GM12874 (cell line): ENCODE measurements at regions not wholly inside any gene's neighbourhood (a gene's known extent, or its start where the extent isn't known, plus 50 kb on each side); places are given as distances from the start of the nearest gene placed in this dataset.

ENCODE experiments used
- TF ChIP-seq, protein P1 (sequence below): IDR thresholded peaks from 2 replicates; pipeline ENCODE4 v1.5.1; 2011; ENCODE audit warnings: low read depth, mild to moderate bottlenecking, control low read depth, low read length, moderate library complexity; ENCODE audit not compliant: insufficient read depth

DNA sequence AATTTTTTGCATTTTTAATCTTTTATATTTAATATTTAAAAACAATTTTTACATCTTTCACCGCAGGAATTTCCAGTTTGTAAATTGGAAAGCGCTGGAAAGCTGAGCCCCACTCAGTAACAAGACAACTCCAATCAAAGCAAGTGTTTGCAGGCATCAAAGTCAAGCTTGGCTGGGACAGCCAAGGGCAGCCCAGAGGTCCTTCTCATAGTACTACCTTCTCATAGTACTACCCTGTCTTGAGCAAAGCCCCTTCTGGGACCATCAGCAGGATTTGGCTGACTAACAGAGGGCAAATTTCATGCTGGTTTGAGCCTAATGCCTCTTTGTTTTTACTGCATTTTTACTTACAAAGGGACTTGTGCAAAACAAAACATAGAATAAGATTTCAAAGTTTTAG, 228.3 kb downstream of the SIM1 start:
- TF ChIP-seq, protein P1, sequence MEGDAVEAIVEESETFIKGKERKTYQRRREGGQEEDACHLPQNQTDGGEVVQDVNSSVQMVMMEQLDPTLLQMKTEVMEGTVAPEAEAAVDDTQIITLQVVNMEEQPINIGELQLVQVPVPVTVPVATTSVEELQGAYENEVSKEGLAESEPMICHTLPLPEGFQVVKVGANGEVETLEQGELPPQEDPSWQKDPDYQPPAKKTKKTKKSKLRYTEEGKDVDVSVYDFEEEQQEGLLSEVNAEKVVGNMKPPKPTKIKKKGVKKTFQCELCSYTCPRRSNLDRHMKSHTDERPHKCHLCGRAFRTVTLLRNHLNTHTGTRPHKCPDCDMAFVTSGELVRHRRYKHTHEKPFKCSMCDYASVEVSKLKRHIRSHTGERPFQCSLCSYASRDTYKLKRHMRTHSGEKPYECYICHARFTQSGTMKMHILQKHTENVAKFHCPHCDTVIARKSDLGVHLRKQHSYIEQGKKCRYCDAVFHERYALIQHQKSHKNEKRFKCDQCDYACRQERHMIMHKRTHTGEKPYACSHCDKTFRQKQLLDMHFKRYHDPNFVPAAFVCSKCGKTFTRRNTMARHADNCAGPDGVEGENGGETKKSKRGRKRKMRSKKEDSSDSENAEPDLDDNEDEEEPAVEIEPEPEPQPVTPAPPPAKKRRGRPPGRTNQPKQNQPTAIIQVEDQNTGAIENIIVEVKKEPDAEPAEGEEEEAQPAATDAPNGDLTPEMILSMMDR = no peak

GRCh38 chr6:100235631-100236030, 229.1 kb downstream of the SIM1 start:
- TF ChIP-seq, protein P1 = no peak

- TF ChIP-seq, protein P1 = no peak
These were observed 230.1 kb downstream of the SIM1 start for GRCh38 chr6:100234625-100235024.

DNA sequence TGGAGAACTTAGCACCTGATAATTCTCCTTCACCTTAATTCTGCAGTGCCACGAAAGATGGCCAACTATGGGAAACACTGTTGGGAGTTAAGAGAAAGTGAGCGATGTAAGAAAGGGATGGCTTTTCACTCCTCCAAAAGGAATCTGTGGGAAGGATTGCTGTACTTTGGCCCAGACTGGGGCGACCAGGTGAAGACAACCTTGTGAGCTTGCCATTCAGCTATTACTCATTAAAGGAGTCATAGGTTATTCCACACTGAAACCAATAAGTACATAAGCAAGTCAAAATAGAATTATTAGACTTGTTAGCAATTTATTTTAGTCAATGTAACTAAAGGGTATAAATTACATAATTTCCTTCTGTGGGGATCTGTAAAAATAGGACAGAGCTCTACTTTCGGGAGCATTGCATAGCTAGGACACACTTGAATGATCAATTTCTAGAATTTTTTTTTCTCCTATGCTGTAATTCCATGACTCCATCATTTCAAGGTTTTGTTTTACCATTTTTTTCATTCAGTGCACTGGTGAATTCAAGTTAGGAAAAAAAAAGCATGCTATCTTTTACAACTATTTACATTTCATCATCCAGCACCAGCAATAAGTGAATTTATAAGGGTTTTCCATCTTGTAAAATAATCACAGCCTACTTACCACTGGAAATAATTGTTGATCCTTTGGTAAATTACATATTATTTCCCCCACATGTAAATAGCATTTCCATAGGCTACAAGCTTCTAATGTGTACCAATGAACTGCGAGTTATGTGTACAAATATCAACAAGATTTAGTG, 231.7 kb downstream of the SIM1 start:
- TF ChIP-seq, protein P1 = no peak

- TF ChIP-seq, protein P1 = no peak
These were observed 233.8 kb downstream of the SIM1 start for GRCh38 chr6:100230953-100231316.

- TF ChIP-seq, protein P1 = no peak
These were observed 234.4 kb downstream of the SIM1 start for GRCh38 chr6:100230115-100230952.

- TF ChIP-seq, protein P1 = no peak
These were observed 235.2 kb downstream of the SIM1 start for GRCh38 chr6:100229512-100229911.
